Effector CD8-positive, alpha-beta T cell (primary cell): ENCODE measurements at regions not wholly inside any gene's neighbourhood (a gene's known extent, or its start where the extent isn't known, plus 50 kb on each side); places are given as distances from the start of the nearest gene placed in this dataset.
"Not testable (repeated sequence)": the region's sequence is repeated elsewhere in the genome, so short reads cannot be mapped to it uniquely, and the experiment has no call there.

Experiments
- DNase-seq: peaks from one replicate; lab custom pipeline; 2025; lab: John Stamatoyannopoulos, UW

GRCh38 chr14:55846826-55847446, 266.9 kb downstream of the KTN1 start:
- DNase-seq, result no peak

DNA sequence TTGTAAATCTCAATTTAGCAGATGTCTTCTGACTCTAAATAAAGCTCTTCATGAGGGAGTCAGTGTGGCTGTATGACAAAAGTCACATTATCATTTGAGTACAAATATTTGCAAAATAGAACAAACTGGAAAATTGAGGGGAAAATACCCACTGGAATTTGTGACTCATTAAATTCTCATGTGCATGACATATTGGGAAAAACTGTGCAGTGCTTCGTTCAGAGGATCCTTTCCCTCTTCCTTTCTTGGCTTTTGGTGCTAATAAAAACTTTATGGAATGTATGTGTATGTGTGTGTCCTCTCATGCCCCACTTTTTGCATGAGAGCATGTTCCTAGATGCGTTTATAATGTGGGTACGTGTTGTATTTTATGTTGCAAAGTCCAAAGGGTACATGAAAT, 267.8 kb downstream of the KTN1 start:
- no peak for DNase-seq

DNA sequence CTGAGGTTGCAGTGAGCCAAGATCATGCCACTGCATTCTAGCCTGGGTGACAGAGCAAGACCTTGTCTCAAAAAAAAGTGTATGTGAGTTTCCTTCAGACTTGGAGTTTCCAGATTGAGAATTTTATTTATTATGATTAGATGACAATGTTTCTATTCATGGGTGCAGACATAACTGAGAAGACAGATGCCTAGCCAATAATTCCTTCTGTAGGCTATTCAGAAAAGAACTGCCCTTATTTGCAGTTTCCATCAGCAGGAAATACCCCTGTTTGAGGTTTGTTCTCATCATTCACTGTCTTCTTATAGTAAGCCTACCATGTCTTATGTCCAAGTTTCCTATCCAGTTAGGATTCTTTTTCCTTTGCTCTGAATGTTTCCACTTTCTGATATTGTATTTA, 269.0 kb downstream of the KTN1 start:
- DNase-seq, result no peak

GRCh38 chr14:55849833-55850232, 268.4 kb upstream of the PELI2 start:
- DNase-seq, result no peak

DNA sequence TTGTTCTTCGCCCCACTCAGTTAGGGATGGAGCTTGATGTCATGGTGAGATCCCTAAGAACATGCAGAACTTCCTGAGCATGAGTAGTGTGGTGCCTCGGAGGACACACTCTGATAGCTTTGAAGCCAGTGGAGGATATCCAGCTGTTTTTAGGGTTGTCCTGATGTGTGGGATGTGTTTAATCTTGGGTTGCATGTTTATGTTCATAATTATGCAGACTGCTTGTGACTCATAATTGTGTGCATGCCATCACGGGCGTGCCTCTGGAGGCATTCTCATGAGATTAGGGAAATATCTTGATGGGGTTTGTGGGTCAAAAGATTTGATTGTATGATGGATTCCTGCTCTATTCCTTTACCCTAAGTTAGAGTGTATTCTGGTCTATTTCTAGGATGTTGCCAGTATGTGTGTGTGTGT, 267.4 kb upstream of the PELI2 start:
- DNase-seq, result no peak

- no peak for DNase-seq
Observed at GRCh38 chr14:55851301-55851700, 266.9 kb upstream of the PELI2 start.

GRCh38 chr14:55851961-55852360, 266.2 kb upstream of the PELI2 start:
- DNase-seq, result no peak

DNA sequence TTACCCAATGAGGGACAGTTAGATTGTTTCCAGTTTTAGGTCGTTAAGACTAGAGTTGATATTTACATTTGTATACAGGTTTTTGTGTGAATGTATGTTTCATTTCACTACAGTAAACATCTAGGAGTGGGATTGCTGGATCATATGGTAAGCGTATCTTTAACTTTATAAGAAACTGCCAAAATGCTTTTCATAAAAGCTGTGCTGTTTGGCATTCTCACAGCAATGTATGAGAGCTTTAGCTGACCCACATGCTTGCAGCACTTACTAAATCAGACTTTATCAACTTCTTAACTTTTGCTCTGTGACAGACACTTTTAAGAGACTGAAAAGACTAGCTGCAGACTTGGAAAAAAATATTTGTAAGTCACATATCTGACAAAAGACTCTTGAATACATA, 262.5 kb upstream of the PELI2 start:
- no peak for DNase-seq

DNA sequence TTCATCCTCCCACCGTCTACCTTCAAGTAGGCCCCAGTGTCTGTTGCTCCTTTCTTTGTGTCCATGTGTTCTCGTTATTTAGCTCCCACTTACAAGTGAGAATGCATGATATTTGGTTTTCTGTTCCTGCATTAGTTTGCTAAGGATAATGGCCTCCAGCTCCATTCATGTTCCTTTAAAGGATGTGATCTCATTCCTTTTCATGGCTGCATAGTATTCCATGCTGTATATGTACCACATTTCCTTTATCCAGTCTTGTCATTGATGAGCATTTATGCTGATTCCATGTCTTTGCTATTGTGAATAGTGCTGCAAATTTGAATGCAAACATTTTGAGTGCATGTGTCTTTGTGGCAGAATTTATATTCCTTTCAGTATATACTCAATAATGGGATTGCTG, 259.6 kb upstream of the PELI2 start:
- DNase-seq, result no peak

- not testable (repeated sequence) for DNase-seq
Observed at GRCh38 chr14:55861561-55861960, 256.6 kb upstream of the PELI2 start.

DNA sequence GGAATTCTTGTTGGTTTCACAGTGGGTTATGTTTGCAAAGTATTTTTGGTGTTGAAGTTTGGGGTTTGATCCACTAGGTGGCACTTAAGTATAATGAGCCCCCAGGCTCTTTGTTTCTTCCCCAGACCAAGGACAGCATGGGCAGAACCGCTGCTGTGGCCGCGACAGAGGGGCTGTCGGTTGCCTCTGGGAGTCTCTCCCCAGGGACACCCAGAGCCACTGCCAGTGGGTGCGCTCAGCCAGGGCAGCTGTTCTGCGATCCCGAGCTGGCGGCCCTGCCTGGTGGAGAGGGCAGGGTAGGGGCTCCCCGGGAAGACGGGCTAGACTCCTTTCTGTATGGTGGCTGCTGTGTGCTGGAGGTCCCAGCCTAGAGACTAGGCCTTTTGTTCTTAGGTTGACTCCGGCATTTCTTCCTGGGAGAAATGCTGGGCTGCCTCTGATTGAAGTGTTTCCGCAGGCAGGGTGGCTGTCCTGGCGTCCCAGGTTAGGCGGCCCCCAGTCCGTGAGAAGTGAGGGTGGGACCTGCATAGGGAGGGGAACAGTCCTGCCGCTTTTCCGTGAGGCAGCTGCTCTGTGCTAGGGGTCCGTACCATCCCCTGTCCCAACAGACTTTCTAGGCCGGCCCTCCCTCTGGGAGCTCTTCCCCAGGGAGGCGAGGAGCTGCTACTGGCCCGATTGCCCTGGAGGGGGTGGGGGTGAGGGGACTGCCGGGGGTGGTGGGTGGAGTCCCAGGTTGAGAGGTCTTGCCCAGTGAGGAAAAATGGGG, 253.1 kb upstream of the PELI2 start:
- DNase-seq, result no peak

GRCh38 chr14:55867311-55867710, 250.9 kb upstream of the PELI2 start:
- no peak for DNase-seq

DNA sequence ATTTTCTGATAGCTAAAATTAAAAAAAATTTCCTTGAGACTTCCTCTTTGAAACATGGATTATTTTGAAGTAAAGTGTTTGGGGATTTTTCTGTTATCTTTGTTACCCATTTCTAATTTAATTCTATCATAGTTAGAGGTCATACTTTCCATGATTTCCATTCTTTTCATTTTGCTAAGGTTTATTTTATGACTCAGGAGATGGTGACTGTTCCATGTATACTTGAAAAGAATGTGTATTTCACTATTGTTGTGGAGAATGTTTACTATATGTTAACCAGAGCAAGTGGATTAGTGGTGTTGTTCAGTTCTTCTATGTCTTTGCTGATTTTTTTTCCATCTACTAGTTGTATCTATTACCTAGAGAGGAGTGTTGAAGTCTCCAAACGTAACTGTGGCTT, 250.5 kb upstream of the PELI2 start:
- DNase-seq, result no peak

DNA sequence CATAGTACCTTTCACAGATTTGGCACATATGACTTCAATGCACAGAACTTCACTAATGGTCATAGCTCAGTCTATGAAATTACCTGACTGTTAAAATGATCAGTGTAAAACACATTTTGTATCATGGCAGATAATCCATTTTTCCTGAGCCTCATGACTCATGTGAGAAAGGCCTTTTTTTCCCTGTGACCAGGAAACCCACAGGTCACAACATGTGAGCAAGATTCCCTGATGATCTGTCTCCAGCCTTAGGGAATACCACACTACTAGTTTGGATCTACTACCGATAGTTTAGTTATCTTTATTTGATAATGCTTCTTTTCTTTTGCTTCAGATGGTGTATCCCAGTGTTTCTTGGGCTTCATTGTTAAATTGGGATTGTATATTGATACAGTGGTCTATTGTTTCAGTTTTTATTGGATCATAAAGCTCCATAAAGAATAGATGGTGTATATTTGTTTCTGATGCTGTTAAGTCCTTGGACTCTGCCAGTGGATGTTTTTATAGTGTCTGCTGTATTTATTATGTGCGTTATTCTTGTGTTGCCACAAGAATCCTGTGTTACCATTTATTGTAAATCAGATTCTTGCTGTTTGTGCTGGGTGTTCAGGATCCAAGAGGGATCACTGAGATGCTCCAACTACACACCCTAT, 248.7 kb upstream of the PELI2 start:
- DNase-seq, result no peak

GRCh38 chr14:55873169-55873568, 245.0 kb upstream of the PELI2 start:
- DNase-seq, result no peak

- DNase-seq, result no peak
Observed at GRCh38 chr14:55874785-55875184, 243.4 kb upstream of the PELI2 start.

DNA sequence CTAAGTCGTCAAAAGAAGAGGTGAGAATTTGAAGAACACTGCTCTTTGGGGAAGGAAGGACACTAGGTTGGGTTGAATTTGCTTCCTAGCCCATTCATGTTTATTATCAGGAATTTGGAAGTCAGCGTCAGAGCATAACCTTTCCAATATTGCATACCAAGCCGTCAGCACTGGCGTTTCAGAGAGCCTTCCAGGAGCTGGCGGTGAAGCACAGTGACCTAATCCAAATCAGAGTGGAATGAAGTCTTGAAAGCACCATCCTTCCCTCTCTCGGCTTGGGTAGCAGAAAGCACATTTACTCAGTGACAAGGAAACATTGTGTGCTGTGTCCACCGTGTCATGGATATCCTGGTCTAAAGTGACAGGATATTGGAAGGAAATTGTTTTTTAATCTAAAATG, 240.3 kb upstream of the PELI2 start:
- DNase-seq, result no peak

GRCh38 chr14:55881577-55882241, 236.5 kb upstream of the PELI2 start:
- no peak for DNase-seq

GRCh38 chr14:55884819-55885218, 233.4 kb upstream of the PELI2 start:
- DNase-seq, result no peak

DNA sequence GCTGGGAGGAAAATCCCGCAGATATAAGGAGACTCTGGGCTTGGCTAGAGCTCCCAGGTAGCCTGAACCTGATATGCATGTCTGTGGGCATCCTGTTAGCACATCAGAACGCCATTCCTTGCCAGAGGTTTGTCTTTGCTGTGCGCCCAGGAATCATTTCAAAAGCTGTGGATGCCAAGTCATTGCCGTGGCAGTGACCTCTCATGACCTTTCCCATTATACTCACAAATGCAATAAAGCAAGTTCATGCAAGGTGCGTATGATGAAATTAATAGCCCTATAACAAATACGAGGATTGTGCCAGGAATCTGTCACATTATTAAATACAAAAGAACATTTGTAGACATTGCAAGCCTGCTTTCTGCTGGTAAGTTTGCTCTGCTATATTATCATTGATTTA, 229.1 kb upstream of the PELI2 start:
- no peak for DNase-seq

- no peak for DNase-seq
Observed at GRCh38 chr14:55891692-55892091, 226.5 kb upstream of the PELI2 start.

DNA sequence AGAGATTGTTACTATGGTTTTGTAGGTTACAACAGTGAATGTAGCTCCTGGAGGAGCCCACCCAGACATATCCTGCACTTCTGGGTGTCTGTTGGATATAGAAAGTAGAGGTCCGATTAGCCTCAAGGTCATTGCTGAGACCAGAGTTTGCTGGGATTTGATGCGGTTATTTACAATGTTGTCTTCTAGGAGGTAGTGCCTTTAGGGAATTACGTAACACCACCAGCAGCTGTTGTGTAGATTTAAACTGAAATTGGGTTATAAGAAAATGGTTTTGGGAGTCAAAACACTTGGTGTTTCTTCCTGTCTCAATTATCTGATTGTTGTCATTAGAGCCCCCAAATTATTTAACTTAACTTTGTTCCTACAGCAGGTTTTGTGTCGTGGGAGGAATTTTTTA, 225.3 kb upstream of the PELI2 start:
- DNase-seq, result no peak

DNA sequence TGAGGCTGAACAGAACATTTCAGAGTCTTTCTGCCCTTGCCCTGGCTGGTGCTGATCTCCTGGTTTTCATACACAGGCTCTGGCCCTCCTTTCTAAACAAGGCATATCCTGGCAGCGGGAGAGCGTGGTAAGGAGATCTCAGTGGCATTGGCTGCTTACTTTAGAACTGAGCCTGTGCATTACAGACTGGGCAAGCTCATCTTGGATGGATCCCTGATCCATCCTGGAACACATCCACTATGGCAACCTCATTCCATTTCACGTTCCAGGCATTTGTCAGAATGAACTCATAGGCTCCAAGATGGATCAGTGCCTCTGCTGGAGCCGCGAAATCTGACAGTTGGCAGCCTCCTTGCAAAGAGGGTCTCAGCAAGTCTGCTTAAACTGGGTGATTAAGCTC, 224.5 kb upstream of the PELI2 start:
- DNase-seq, result no peak
